ENCODE measurements at regions not wholly inside any gene's neighbourhood (a gene's known extent, or its start where the extent isn't known, plus 50 kb on each side); places are given as distances from the start of the nearest gene placed in this dataset.

GRCh38 chr14:65237023-65237814 is 134.9 kb upstream of the MAX start:
- no peak overlapping the region for H3K4me3 Mint-ChIP-seq
- peaks cover 14% of the 10 kb centered on the region for H3K27me3 Mint-ChIP-seq
- H3K4me1 Mint-ChIP-seq (ENCODE audit: low read depth): peaks cover 20% of the 10 kb centered on the region
- no peaks in the 10 kb centered on the region for H3K36me3 Mint-ChIP-seq (ENCODE audit: low read depth)
- H3K27ac Mint-ChIP-seq: no peak overlapping the region
- intact Hi-C loops (cut with micrococcal nuclease): no loop called here
- H3K9me3 Mint-ChIP-seq: no peaks in the 10 kb centered on the region

DNA sequence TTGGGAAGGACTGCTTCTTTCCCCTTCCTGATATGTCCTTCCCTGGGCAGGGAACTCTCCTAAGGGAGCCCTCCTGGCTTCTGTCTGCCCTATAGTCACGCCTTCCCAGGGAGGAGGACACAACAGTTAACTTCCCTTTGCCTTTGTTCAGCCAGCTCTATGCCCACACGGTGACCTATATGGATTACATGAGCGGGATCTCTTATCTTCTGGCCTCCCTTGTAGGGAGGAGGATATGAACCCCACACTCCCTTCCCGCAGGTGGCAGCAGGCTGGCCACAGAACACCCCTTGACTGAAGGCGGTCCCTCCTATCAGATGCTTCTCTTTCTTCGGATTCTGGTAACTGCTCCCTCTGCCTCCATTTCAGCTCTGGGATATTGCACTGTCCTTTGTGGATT is 135.6 kb upstream of the MAX start:
- Mint-ChIP-seq H3K36me3 (ENCODE audit: low read depth) (no peaks in the 10 kb centered on the region), H3K27ac (no peak overlapping the region)

DNA sequence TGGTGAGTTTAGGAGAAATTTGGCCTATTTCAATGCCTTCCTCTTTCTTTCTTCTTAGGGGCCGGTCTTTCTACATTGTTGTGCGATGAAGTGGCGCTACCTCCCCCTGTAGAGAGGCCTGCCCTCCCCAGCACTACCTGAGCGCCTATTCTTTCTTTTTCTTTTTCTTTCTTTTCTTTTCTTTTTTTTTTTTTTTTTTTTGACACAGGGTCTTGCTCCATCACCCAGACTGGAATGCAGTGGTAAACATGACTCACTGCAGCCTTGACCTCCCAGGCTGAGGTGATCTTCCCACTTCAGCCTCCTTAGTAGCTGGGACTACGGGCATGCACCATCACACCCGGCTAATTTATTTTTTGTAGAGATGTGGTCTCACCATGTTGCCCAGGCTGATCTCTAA is 136.1 kb upstream of the MAX start:
- Mint-ChIP-seq H3K4me3 (no peak overlapping the region), H3K9me3 (no peaks in the 10 kb centered on the region), H3K36me3 (ENCODE audit: low read depth) (no peaks in the 10 kb centered on the region), H3K4me1 (ENCODE audit: low read depth) (peaks cover 20% of the 10 kb centered on the region), H3K27ac (no peak overlapping the region), H3K27me3 (peaks cover 11% of the 10 kb centered on the region)
- intact Hi-C loops (cut with micrococcal nuclease): no loop called here

More for the DNA sequence above, 135.6 kb upstream of the MAX start:
- Mint-ChIP-seq H3K4me1 (ENCODE audit: low read depth) (peaks cover 20% of the 10 kb centered on the region), H3K9me3 (no peaks in the 10 kb centered on the region), H3K4me3 (no peak overlapping the region), H3K27me3 (peaks cover 14% of the 10 kb centered on the region)
- intact Hi-C loops (cut with micrococcal nuclease): no loop called here

- intact Hi-C loops (cut with micrococcal nuclease): no loop called here
- H3K36me3 Mint-ChIP-seq (ENCODE audit: low read depth): no peaks in the 10 kb centered on the region
These were observed 137.0 kb upstream of the MAX start for GRCh38 chr14:65239143-65239937.

DNA sequence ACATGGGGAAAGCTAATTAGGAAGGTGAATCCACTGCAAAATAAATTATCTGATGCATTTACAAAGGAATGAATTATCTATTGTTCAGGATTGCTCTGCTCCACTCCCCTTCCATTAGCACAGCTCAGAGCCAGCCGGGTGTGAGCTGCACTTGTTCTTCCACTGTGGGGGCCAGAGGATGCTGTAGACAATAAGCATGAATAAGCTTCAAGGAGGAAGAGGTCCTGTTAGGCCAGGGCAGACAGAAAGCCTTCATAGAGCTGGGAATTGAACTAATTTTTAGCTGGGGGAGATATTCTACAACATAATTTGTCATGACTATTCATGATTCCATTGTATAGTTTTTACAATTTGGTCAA is 137.6 kb upstream of the MAX start:
- Mint-ChIP-seq H3K4me3 (no peak overlapping the region), H3K4me1 (ENCODE audit: low read depth) (peaks cover 20% of the 10 kb centered on the region), H3K27ac (no peak overlapping the region), H3K9me3 (no peaks in the 10 kb centered on the region), H3K27me3 (peaks cover 6% of the 10 kb centered on the region), H3K36me3 (ENCODE audit: low read depth) (no peaks in the 10 kb centered on the region)
- intact Hi-C loops (cut with micrococcal nuclease): no loop called here

More at GRCh38 chr14:65239143-65239937, 137.0 kb upstream of the MAX start:
- Mint-ChIP-seq H3K9me3 (no peaks in the 10 kb centered on the region), H3K27me3 (peaks cover 6% of the 10 kb centered on the region), H3K27ac (no peak overlapping the region), H3K4me1 (ENCODE audit: low read depth) (peaks cover 20% of the 10 kb centered on the region), H3K4me3 (no peak overlapping the region)

DNA sequence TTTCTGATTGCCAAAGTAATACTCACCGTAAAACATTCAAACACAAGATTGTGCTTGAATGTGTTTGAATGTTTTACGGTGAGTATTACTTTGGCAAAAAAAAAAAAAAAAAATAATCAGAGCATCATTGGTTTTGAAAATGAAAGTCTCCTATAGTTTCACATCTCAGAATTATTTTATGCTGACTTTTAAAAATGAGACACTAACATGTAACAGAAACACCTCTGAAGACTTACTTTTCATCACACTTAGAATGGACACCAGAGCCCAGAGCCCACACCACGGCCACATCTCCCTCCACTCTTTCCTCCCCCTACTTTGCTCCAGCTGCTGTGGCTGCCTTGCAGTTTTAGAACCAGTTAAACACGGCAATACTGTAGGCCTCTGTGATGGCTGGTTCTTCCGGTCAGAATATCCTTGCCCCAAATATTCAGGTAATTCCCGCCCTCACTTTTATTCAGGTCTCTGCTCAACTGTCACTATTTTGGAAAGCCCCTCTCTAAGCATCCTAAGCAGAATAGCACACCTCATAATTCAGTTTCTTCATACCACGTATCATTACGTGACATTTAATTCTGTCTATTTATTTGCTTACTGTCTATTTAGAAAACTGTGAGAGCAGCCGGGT is 138.9 kb upstream of the MAX start:
- Mint-ChIP-seq H3K36me3 (ENCODE audit: low read depth) (no peaks in the 10 kb centered on the region), H3K9me3 (no peaks in the 10 kb centered on the region), H3K4me1 (ENCODE audit: low read depth) (peaks cover 20% of the 10 kb centered on the region), H3K27me3 (peaks cover 4% of the 10 kb centered on the region), H3K27ac (no peak overlapping the region), H3K4me3 (no peak overlapping the region)
- intact Hi-C loops (cut with micrococcal nuclease): no loop called here

DNA sequence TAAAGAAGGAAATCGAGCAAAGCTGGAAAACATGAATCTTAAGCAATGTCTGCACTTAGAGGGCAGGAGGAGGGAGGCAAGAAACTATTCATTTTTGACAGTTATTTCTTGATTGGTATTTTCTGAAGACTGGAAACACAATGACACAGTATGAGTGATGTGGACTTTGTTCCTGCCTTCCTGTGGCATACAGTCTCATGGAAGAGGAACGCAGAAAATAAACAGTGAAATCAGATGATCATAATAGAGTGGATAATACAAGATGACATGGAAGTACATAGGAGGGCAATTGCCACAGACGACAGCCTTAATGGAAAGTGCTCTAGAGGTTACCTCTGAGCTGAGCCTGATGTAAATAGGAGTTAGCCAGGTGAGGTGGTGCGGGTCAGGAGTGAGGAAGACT is 140.4 kb upstream of the MAX start:
- no peaks in the 10 kb centered on the region for H3K36me3 Mint-ChIP-seq (ENCODE audit: low read depth)
- no peak overlapping the region for H3K4me3 Mint-ChIP-seq
- H3K9me3 Mint-ChIP-seq: no peaks in the 10 kb centered on the region
- H3K27ac Mint-ChIP-seq: no peak overlapping the region
- peaks cover 10% of the 10 kb centered on the region for H3K4me1 Mint-ChIP-seq (ENCODE audit: low read depth)
- H3K27me3 Mint-ChIP-seq: peaks cover 4% of the 10 kb centered on the region
- intact Hi-C loops (cut with micrococcal nuclease): no loop called here

DNA sequence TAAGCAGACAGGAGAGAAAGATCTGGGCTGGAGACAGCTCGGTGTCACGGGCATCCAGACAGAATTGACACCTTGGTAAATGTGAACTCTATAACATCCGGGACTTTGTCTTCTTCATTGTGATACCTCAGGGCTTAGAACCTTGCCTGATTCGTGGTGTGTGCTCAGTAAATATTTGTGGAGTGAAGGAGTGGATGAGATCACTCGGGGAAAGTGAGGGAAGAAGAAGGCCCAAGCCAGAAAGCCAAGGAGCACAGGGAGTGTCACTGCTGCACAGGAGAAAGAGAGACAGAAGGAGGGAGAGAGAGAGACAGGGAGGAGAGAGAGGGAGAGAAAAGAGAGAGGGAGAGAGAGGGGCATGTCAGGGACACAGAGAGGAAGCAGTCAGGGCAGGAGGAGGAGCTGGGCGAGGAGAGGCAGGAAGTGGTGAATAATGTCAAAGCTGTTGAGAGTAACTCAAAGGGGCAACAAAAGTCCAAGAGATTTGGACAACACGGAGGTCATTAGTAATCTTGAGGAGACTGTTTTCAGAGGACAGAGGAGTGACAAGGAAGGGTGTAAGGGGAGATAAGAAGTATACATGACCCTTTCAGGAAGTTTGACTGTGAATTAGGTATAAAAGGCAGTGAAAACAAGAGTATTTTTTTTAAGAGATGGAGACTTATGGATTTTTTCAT is 141.6 kb upstream of the MAX start:
- peaks cover 4% of the 10 kb centered on the region for H3K27me3 Mint-ChIP-seq
- no peak overlapping the region for H3K27ac Mint-ChIP-seq
- no peaks in the 10 kb centered on the region for H3K9me3 Mint-ChIP-seq
- intact Hi-C loops (cut with micrococcal nuclease): no loop called here
- peaks cover 6% of the 10 kb centered on the region for H3K4me1 Mint-ChIP-seq (ENCODE audit: low read depth)
- H3K4me3 Mint-ChIP-seq: no peak overlapping the region
- no peaks in the 10 kb centered on the region for H3K36me3 Mint-ChIP-seq (ENCODE audit: low read depth)

DNA sequence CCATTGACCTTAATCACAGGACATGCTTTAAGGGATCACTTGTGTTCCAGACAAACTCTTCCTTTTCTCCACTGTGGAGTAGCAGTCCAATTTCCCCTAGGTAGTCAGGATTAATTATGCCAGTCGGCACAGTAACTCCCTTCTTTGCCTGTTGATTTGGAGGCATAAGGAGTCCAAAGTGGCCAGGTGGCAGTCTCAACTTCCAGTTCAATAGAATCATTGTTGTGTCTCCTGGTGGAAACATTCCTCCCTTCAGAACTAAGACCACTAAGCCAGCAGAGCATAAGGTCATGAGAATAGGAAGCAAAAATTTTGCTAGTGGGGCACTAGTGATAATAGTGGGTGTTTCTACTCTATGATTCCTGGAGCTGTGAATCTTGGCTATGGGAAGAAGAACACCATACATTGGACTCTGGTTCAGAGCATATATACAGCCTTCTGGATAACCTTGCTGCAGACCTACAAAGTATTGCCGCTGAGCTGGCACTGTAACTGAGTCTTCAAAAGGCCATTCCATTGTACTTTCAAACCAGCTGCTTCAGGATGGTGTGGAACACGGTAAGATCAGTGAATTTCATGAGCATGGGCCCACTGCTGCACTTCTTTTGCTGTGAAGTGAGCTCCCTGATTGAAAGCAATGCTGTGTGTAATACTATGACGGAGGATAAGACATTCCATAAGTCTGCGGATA is 147.3 kb upstream of the MAX start:
- no peak overlapping the region for H3K4me3 Mint-ChIP-seq
- no peak overlapping the region for H3K27ac Mint-ChIP-seq
- no peaks in the 10 kb centered on the region for H3K36me3 Mint-ChIP-seq (ENCODE audit: low read depth)
- intact Hi-C loops (cut with micrococcal nuclease): no loop called here
- H3K4me1 Mint-ChIP-seq (ENCODE audit: low read depth): peaks cover 12% of the 10 kb centered on the region
- H3K9me3 Mint-ChIP-seq: no peaks in the 10 kb centered on the region
- peaks cover 2% of the 10 kb centered on the region for H3K27me3 Mint-ChIP-seq

DNA sequence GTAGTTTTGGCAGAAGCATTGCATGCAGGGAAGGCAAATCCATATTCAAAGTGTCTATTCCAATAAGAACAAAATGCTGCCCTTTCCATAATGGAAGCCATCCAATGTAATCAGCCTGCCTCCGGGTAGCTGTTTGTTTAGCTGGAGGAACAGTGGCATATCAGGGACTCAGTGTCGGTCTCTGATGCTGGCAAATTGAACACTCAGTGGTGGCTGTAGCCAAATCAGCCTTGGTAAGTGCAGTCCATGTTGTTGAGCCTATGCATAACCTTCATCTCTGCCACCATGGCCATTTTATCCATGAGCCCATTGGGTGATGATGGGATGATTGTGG is 147.8 kb upstream of the MAX start:
- no peak overlapping the region for H3K4me3 Mint-ChIP-seq
- intact Hi-C loops (cut with micrococcal nuclease): no loop called here
- no peaks in the 10 kb centered on the region for H3K9me3 Mint-ChIP-seq
- peaks cover 5% of the 10 kb centered on the region for H3K27me3 Mint-ChIP-seq
- H3K27ac Mint-ChIP-seq: no peak overlapping the region
- H3K36me3 Mint-ChIP-seq (ENCODE audit: low read depth): no peaks in the 10 kb centered on the region
- peaks cover 17% of the 10 kb centered on the region for H3K4me1 Mint-ChIP-seq (ENCODE audit: low read depth)

GRCh38 chr14:65251213-65251612 is 148.9 kb upstream of the MAX start:
- no peaks in the 10 kb centered on the region for H3K9me3 Mint-ChIP-seq
- no peak overlapping the region for H3K27ac Mint-ChIP-seq
- peaks cover 7% of the 10 kb centered on the region for H3K27me3 Mint-ChIP-seq
- peaks cover 20% of the 10 kb centered on the region for H3K4me1 Mint-ChIP-seq (ENCODE audit: low read depth)
- H3K4me3 Mint-ChIP-seq: no peak overlapping the region
- intact Hi-C loops (cut with micrococcal nuclease): no loop called here
- H3K36me3 Mint-ChIP-seq (ENCODE audit: low read depth): no peaks in the 10 kb centered on the region

- intact Hi-C loops (cut with micrococcal nuclease): no loop called here
- no peak overlapping the region for H3K27ac Mint-ChIP-seq
- no peaks in the 10 kb centered on the region for H3K36me3 Mint-ChIP-seq (ENCODE audit: low read depth)
- H3K4me3 Mint-ChIP-seq: no peak overlapping the region
- H3K27me3 Mint-ChIP-seq: peaks cover 12% of the 10 kb centered on the region
- H3K4me1 Mint-ChIP-seq (ENCODE audit: low read depth): peaks cover 20% of the 10 kb centered on the region
- no peaks in the 10 kb centered on the region for H3K9me3 Mint-ChIP-seq
These were observed 150.4 kb upstream of the MAX start for GRCh38 chr14:65252482-65253255.

DNA sequence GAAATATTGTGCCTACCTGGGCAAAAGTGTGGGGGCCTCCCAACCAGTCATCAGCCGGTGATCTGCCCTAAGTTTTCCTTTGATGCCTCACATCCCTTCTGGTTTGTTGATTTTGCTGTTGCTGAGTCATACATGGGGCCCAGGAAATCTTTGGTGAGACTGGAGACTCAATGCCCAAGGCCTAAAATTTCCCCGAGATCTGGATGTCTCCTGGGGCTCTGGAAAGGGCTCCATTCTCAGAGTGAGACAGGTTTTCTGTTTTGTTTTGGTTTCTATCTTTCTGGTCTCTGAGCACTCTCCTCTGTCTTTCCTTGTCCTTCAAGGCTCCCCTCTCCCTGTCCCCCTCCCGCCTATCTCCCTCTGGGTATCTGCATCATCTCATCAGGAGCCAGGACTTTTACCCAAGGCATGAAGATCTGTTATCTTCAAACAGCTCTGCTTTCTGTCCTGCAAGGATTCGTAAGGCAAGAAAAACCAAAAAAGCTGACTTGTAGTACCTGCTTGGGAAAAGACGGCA is 152.8 kb upstream of the MAX start:
- Mint-ChIP-seq H3K4me3 (no peak overlapping the region), H3K9me3 (no peaks in the 10 kb centered on the region), H3K27ac (no peak overlapping the region), H3K4me1 (ENCODE audit: low read depth) (peaks cover 20% of the 10 kb centered on the region), H3K27me3 (peaks cover 18% of the 10 kb centered on the region), H3K36me3 (ENCODE audit: low read depth) (no peaks in the 10 kb centered on the region)
- intact Hi-C loops (cut with micrococcal nuclease): no loop called here

Data from dendritic cell treated with granulocyte-macrophage colony-stimulating factor and Interleukin-4, amounts not matched to agents 40 ng/mL and 50 ng/mL, for 4 days (primary cell).